B cell (primary cell): ENCODE measurements at regions not wholly inside any gene's neighbourhood (a gene's known extent, or its start where the extent isn't known, plus 50 kb on each side); places are given as distances from the start of the nearest gene placed in this dataset.
"Not testable (repeated sequence)": the region's sequence is repeated elsewhere in the genome, so short reads cannot be mapped to it uniquely, and the experiment has no call there.

Source experiments
- ATAC-seq: fragments of 200-7000 bp; cut with Tn5 transposase; one replicate; pipeline ENCODE4 v1.10.0; 2021; ENCODE audit warnings: low read depth, mild to moderate bottlenecking, moderate number of reproducible peaks, moderate library complexity
- CTCF ChIA-PET: fragments of 350-600 bp; sonication (Branson Sonifier 250); formaldehyde crosslinking; loops from one replicate; lab custom pipeline; 2021; ENCODE audit warnings: antibody characterized with exemption, inconsistent platforms; lab: Charles Lee
- POLR2A ChIA-PET: fragments of 350-600 bp; sonication (Branson Sonifier 250); formaldehyde crosslinking; loops from one replicate; lab custom pipeline; 2021; ENCODE audit warnings: antibody characterized with exemption; lab: Charles Lee
- DNase-seq: peaks from one replicate; pipeline ENCODE4 v3.0.0; 2013
- H2AFZ ChIP-seq: 2 replicates; pipeline ENCODE4 v1.6.1; 2012; ENCODE audit warnings: mild to moderate bottlenecking, low read depth, low read length; ENCODE audit not compliant: insufficient read depth, poor library complexity, severe bottlenecking
- H3K27ac ChIP-seq, 2 donors: 1 replicate in 1 of 2; 2 replicates in 1 of 2; pipeline ENCODE4 v1.5.1; 2012 to 2013; ENCODE audit warnings: low read length in 2 of 2, mild to moderate bottlenecking in 2 of 2, moderate library complexity in 1 of 2
- H3K27me3 ChIP-seq, 4 experiments: fragments of 200-600 bp in 1 of 4; sonication (generic) in 1 of 4; replicated peaks in 1 of 4; 1 replicate in 2 of 4; 2 replicates in 2 of 4; pipeline versions ENCODE4 v1.6.1 to v1.7.0; 2013 to 2016; ENCODE audit warnings: low read length in 3 of 4, mild to moderate bottlenecking in 2 of 4, mixed read lengths in 1 of 4, moderate library complexity in 1 of 4; ENCODE audit not compliant: insufficient read depth in 4 of 4, control insufficient read depth in 3 of 4; ENCODE audit errors: control extremely low read depth in 1 of 4
- H3K36me3 ChIP-seq, 2 experiments: replicated peaks in 1 of 2; 1 replicate in 1 of 2; 2 replicates in 1 of 2; pipeline versions ENCODE4 v1.6.1 to v1.7.1; 2013; ENCODE audit warnings: low read length in 1 of 2; ENCODE audit not compliant: insufficient read depth in 2 of 2, control insufficient read depth in 1 of 2; ENCODE audit errors: control extremely low read depth in 1 of 2, extremely low read depth in 1 of 2
- H3K4me1 ChIP-seq, 2 donors: fragments of 200-600 bp in 1 of 2; sonication (generic) in 1 of 2; 1 replicate in 1 of 2; 2 replicates in 1 of 2; pipeline versions ENCODE4 v1.5.1 to v1.6.1; 2013 to 2017; ENCODE audit warnings: low read length in 2 of 2; ENCODE audit not compliant: control insufficient read depth in 2 of 2, insufficient read depth in 2 of 2
- H3K4me2 ChIP-seq: replicated peaks from 2 replicates; pipeline ENCODE3; 2012; ENCODE audit warnings: mild to moderate bottlenecking, low read depth, low read length; ENCODE audit not compliant: poor library complexity, severe bottlenecking
- H3K4me3 ChIP-seq, 5 experiments: fragments of 200-600 bp in 1 of 5; sonication (generic) in 1 of 5; 1 replicate in 3 of 5; 2 replicates in 2 of 5; pipeline versions ENCODE4 v1.5.1 to v1.7.0; 2011 to 2016; ENCODE audit warnings: low read length in 4 of 5, mild to moderate bottlenecking in 4 of 5, low read depth in 2 of 5, control low read depth in 1 of 5, moderate library complexity in 1 of 5; ENCODE audit not compliant: insufficient read depth in 1 of 5; ENCODE audit errors: control extremely low read depth in 1 of 5, extremely low read depth in 1 of 5
- H3K79me2 ChIP-seq: fragments of 200-600 bp; sonication (generic); one replicate; pipeline ENCODE4 v1.6.0; 2016; ENCODE audit warnings: low read length; ENCODE audit not compliant: control insufficient read depth, insufficient read depth
- H3K9ac ChIP-seq: fragments of 200-600 bp; sonication (generic); 2 replicates; pipeline ENCODE4 v1.6.1; 2017; ENCODE audit warnings: mild to moderate bottlenecking, low read length, moderate library complexity
- H3K9me3 ChIP-seq, 3 donors: one replicate each; pipeline versions ENCODE4 v1.6.1 to v1.7.1; 2013; ENCODE audit warnings: low read length in 2 of 3; ENCODE audit not compliant: control insufficient read depth in 2 of 3, insufficient read depth in 1 of 3; ENCODE audit errors: control extremely low read depth in 1 of 3
- H4K20me1 ChIP-seq: 2 replicates; pipeline ENCODE4 v1.6.0; 2012; ENCODE audit warnings: mild to moderate bottlenecking, low read length; ENCODE audit not compliant: insufficient read depth, control insufficient read depth, poor library complexity, severe bottlenecking
- H3K27ac Mint-ChIP-seq: one replicate; pipeline ENCODE4 v1.8.0; 2021; ENCODE audit warnings: mixed read lengths
- H3K27me3 Mint-ChIP-seq: one replicate; pipeline ENCODE4 v1.8.0; 2021; ENCODE audit warnings: mixed read lengths
- H3K4me1 Mint-ChIP-seq: one replicate; pipeline ENCODE4 v1.8.0; 2021; ENCODE audit warnings: mixed read lengths
- H3K4me3 Mint-ChIP-seq: one replicate; pipeline ENCODE4 v1.8.0; 2021; ENCODE audit warnings: mixed read lengths
- H3K9me3 Mint-ChIP-seq: one replicate; pipeline ENCODE4 v1.8.0; 2022; ENCODE audit warnings: mixed read lengths; ENCODE audit not compliant: insufficient read depth
- WGBS: methylation state at CpG from one replicate; pipeline ENCODE4 v1.1.5; 2013; ENCODE audit warnings: missing lambda C conversion rate; ENCODE audit not compliant: insufficient coverage; 5-methylcytosine and 5-hydroxymethylcytosine counted together
- intact Hi-C: fragments of 100-400 bp; cut with micrococcal nuclease; formaldehyde crosslinking; loops from one replicate; pipeline ENCODE4 v1.10.0; 2022

- ATAC-seq, H3K4me3 ChIP-seq, H3K27ac ChIP-seq, H3K27me3 Mint-ChIP-seq, H3K9me3 Mint-ChIP-seq, H3K27me3 ChIP-seq, H4K20me1 ChIP-seq, H3K4me1 Mint-ChIP-seq, H3K27ac Mint-ChIP-seq, CTCF ChIA-PET, H3K4me2 ChIP-seq, DNase-seq, H3K4me3 Mint-ChIP-seq, POLR2A ChIA-PET, H3K79me2 ChIP-seq, intact Hi-C loops, H2AFZ ChIP-seq, H3K36me3 ChIP-seq, H3K4me1 ChIP-seq, H3K9me3 ChIP-seq, H3K9ac ChIP-seq: not testable (repeated sequence)
- WGBS = no CpG with 5 or more reads among the region's 2 CpGs
These were observed 106.7 kb downstream of the SYT15B start for GRCh38 chr10:47656732-47657131.

DNA sequence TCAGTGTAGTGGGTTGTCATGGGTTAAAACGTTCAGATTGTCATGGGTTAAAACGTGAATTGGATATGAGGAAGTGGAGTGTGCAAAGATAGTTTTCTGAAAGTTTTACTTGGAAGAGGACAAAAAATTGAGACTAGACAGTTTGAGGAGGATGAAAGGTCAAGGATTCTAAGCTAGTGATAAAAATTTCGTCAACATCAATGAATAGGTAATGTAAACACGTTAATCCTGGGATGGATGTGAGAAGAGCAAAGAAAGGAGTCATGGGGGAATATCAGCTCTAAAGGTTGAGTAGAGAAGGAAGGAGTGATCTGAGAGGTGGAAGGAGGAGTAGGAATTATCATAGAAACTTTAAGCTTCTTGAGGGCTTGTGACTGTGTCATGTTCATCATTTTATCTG lies 109.2 kb downstream of the SYT15B start:
- CTCF ChIA-PET, H3K27ac ChIP-seq, H3K79me2 ChIP-seq, ATAC-seq, H4K20me1 ChIP-seq, H2AFZ ChIP-seq, H3K4me1 ChIP-seq, POLR2A ChIA-PET, H3K4me1 Mint-ChIP-seq, H3K9me3 Mint-ChIP-seq, H3K36me3 ChIP-seq, H3K9me3 ChIP-seq, H3K4me3 ChIP-seq, DNase-seq, intact Hi-C loops, H3K27ac Mint-ChIP-seq, H3K4me2 ChIP-seq, H3K4me3 Mint-ChIP-seq, H3K9ac ChIP-seq, H3K27me3 Mint-ChIP-seq, H3K27me3 ChIP-seq: not testable (repeated sequence)
- WGBS = no CpG with 5 or more reads among the region's 4 CpGs

- no CpG with 5 or more reads among the region's 2 CpGs for WGBS
- H3K9ac ChIP-seq, intact Hi-C loops, H3K36me3 ChIP-seq, H3K4me3 Mint-ChIP-seq, H3K4me1 Mint-ChIP-seq, DNase-seq, H3K4me1 ChIP-seq, POLR2A ChIA-PET, H3K79me2 ChIP-seq, CTCF ChIA-PET, H4K20me1 ChIP-seq, H3K4me2 ChIP-seq, H2AFZ ChIP-seq, H3K4me3 ChIP-seq, H3K27me3 ChIP-seq, H3K9me3 Mint-ChIP-seq, H3K9me3 ChIP-seq, H3K27me3 Mint-ChIP-seq, H3K27ac ChIP-seq, ATAC-seq, H3K27ac Mint-ChIP-seq: not testable (repeated sequence)
These were observed 114.8 kb downstream of the SYT15B start for GRCh38 chr10:47648594-47648993.

- DNase-seq, H3K27ac Mint-ChIP-seq, H3K79me2 ChIP-seq, H3K4me3 Mint-ChIP-seq, ATAC-seq, H3K27ac ChIP-seq, H3K9ac ChIP-seq, H3K9me3 Mint-ChIP-seq, H3K27me3 Mint-ChIP-seq, POLR2A ChIA-PET, H3K4me3 ChIP-seq, H3K4me1 ChIP-seq, H3K9me3 ChIP-seq, H3K4me1 Mint-ChIP-seq, H2AFZ ChIP-seq, H4K20me1 ChIP-seq, H3K27me3 ChIP-seq, intact Hi-C loops, H3K4me2 ChIP-seq, CTCF ChIA-PET, H3K36me3 ChIP-seq: not testable (repeated sequence)
- no CpG with 5 or more reads among the region's 3 CpGs for WGBS
These were observed 115.8 kb downstream of the SYT15B start for GRCh38 chr10:47647523-47648101.
